PFSK-1 (cell line): ENCODE measurements at regions not wholly inside any gene's neighbourhood (a gene's known extent, or its start where the extent isn't known, plus 50 kb on each side); places are given as distances from the start of the nearest gene placed in this dataset.
A peak's percentile ranks its signal among the peaks of the same experiment; 100 is the strongest.

ENCODE experiments used
- FOXP2 ChIP-seq: optimal IDR thresholded peaks from 2 replicates; pipeline ENCODE3; 2011; ENCODE audit warnings: borderline replicate concordance, control low read depth, inconsistent platforms; ENCODE audit not compliant: insufficient read depth; ENCODE audit errors: extremely low read length, extremely low read depth
- POLR2AphosphoS5 ChIP-seq: IDR thresholded peaks from 2 replicates; pipeline ENCODE4 v1.6.1; 2012; ENCODE audit warnings: low read depth, mild to moderate bottlenecking, control low read depth, low read length, moderate library complexity
- REST ChIP-seq, 2 experiments: IDR thresholded peaks; 2 replicates each; pipeline versions ENCODE4 v1.6.1 to v1.8.0; 2011 to 2012; ENCODE audit warnings: low read depth in 2 of 2, low read length in 2 of 2, control low read depth in 1 of 2, inconsistent platforms in 1 of 2, mild to moderate bottlenecking in 1 of 2, moderate library complexity in 1 of 2; ENCODE audit not compliant: insufficient read depth in 1 of 2
- SIN3A ChIP-seq: IDR thresholded peaks from 2 replicates; pipeline ENCODE4 v1.6.1; 2012; ENCODE audit warnings: mild to moderate bottlenecking, low read length, moderate library complexity, borderline replicate concordance; ENCODE audit not compliant: insufficient read depth
- TAF1 ChIP-seq: IDR thresholded peaks from 2 replicates; pipeline ENCODE4 v1.6.1; 2012; ENCODE audit warnings: low read length, control low read depth, borderline replicate concordance; ENCODE audit not compliant: insufficient read depth

GRCh38 chr10:75294866-75295701 is 59.3 kb upstream of the COMTD1 start:
- TF ChIP-seq REST (IDR thresholded peaks at IDR 0.05; ENCODE audit: insufficient read depth in 1 of 2, low read depth in 2 of 2, low read length in 2 of 2) (peak in 1 of 2 experiments; percentile 40; a peak in 1 of 4 replicates), SIN3A (no peak; the same call in 1 of the 2 replicates), FOXP2 (peak; percentile 93)

- TF ChIP-seq SIN3A (no peak), POLR2AphosphoS5 (no peak), TAF1 (no peak), REST (IDR thresholded peaks at IDR 0.05; ENCODE audit: insufficient read depth in 1 of 2, low read depth in 2 of 2, low read length in 2 of 2) (no peak), FOXP2 (no peak)
Measured at GRCh38 chr10:75294518-75294865, 58.7 kb upstream of the COMTD1 start.

- TF ChIP-seq TAF1 (no peak), SIN3A (0 out of 2 replicates have a peak, but pooled peaks have one; percentile 12)
Measured at GRCh38 chr10:75294031-75294437, 58.3 kb upstream of the COMTD1 start.

GRCh38 chr10:75293446-75293820 is 57.7 kb upstream of the COMTD1 start:
- TF ChIP-seq FOXP2 (no peak), POLR2AphosphoS5 (no peak), SIN3A (no peak), REST (IDR thresholded peaks at IDR 0.05; ENCODE audit: insufficient read depth in 1 of 2, low read depth in 2 of 2, low read length in 2 of 2) (no peak), TAF1 (no peak)

- TF ChIP-seq SIN3A, result no peak
- TF ChIP-seq FOXP2, result no peak
- TF ChIP-seq REST (IDR thresholded peaks at IDR 0.05; ENCODE audit: insufficient read depth in 1 of 2, low read depth in 2 of 2, low read length in 2 of 2), result no peak
- no peak for TF ChIP-seq TAF1
- no peak for TF ChIP-seq POLR2AphosphoS5
Measured at GRCh38 chr10:75292794-75293445, 57.2 kb upstream of the COMTD1 start.
